ENCODE measurements at regions not wholly inside any gene's neighbourhood (a gene's known extent, or its start where the extent isn't known, plus 50 kb on each side); places are given as distances from the start of the nearest gene placed in this dataset.

DNA sequence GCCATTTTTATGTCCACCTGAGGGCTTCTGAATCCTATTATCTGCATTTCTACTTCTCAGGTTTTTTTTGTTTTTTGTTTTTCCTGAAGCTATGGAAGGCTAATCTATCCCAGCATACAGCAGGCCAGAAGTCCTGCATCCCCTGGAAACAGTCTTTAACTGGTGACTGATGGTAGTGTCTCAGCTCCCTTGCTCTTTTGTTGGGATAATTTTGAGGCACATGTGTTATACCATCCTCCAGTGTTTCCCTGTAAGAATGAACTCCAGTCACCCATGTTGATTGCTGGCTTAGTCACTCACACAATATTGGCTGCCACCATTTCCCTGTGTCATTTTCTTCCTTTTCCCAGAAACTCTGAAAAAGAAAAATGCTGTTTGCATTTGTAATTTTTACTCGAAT, 1094.0 kb upstream of the LRRN3 start:
- Mint-ChIP-seq H3K27me3 (no peaks in the 10 kb centered on the region), H3K36me3 (no peaks in the 10 kb centered on the region), H3K27ac (no peak overlapping the region), H3K9me3 (peaks cover 0 to 2% (median 0%) of the 10 kb centered on the region in 8 donors), H3K4me3 (no peak overlapping the region), H3K4me1 (no peaks in the 10 kb centered on the region)
- DNase-seq = no peak
- intact Hi-C loops (cut with micrococcal nuclease) = no loop called here
- POLR2A ChIA-PET (ENCODE audit: partially characterized antibody) = no interaction called here
- Histone ChIP-seq H3K27ac (ENCODE audit: low read depth, low read length) (no peak overlapping the region), H3K9me3 (ENCODE audit: control insufficient read depth in 1 of 2, low read length in 2 of 2) (no peaks in the 10 kb centered on the region), H3K36me3 (ENCODE audit: insufficient read depth, low read length) (no peaks in the 10 kb centered on the region), H3K27me3 (ENCODE audit: insufficient read depth, low read length) (no peaks in the 10 kb centered on the region), H3K4me1 (ENCODE audit: insufficient read depth, low read length) (no peaks in the 10 kb centered on the region), H3K4me3 (ENCODE audit: low read length in 2 of 2) (no peak overlapping the region)
- CTCF ChIA-PET (ENCODE audit: partially characterized antibody) = no interaction called here

DNA sequence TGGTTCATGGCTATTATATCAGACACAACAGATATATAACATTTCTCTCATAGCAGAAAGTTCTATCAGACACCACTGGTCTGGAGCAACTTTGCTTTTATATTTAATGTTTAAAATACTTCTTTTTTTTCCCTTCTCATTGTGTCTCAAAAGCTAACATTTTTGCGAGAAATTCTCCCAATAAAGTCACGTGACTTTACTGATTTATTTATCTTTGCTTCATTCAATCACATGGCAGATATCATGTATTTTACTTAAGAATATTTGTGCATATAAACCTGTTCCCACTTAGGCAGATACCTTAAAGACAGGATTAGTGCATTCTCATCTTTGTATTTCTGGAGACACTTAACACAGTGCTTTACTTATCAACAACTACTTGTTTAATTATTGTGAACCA, 1093.1 kb upstream of the LRRN3 start:
- POLR2A ChIA-PET (ENCODE audit: partially characterized antibody) = no interaction called here
- Histone ChIP-seq H3K36me3 (ENCODE audit: insufficient read depth, low read length) (no peaks in the 10 kb centered on the region), H3K4me3 (ENCODE audit: low read length in 2 of 2) (no peak overlapping the region), H3K4me1 (ENCODE audit: insufficient read depth, low read length) (no peaks in the 10 kb centered on the region), H3K27me3 (ENCODE audit: insufficient read depth, low read length) (no peaks in the 10 kb centered on the region), H3K27ac (ENCODE audit: low read depth, low read length) (no peak overlapping the region), H3K9me3 (ENCODE audit: control insufficient read depth in 1 of 2, low read length in 2 of 2) (no peaks in the 10 kb centered on the region)
- Mint-ChIP-seq H3K4me1 (no peaks in the 10 kb centered on the region), H3K27me3 (no peaks in the 10 kb centered on the region), H3K36me3 (no peaks in the 10 kb centered on the region), H3K9me3 (peaks cover 0 to 4% (median 0%) of the 10 kb centered on the region in 8 donors), H3K27ac (no peak overlapping the region), H3K4me3 (no peak overlapping the region)
- intact Hi-C loops (cut with micrococcal nuclease) = no loop called here
- CTCF ChIA-PET (ENCODE audit: partially characterized antibody) = no interaction called here
- no peak for DNase-seq

DNA sequence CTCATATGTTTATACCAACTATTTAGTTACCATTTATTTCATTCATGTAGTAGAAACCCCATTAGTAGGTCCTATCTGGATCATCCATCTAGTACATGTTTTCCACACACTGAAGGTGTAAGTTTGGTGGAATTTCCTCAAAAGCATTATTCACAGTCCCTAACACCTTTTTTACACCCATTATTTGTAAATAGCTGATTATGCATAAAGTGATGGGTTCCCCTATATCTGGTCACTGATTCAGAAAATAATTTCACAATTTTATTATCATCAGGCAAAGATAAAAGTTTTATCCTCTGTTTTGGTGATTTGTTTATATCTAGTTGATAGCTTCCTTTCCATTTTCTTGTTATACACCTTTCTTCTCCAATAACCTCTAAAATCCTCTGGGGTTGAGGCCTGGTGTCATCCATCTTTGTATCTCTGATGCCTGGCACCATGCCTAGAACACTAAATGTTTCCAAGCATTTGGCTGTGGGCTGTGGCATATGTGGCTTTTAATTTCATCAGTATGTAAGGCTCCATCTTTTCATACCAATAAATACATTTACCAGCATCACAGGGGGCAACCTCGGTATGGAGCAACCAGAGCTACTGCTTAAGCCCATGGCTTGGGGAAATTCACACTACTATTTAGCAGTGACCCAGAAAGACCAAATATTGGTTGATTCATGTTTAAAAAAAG, 1089.5 kb upstream of the LRRN3 start:
- no peaks in the 10 kb centered on the region for H3K4me1 ChIP-seq (ENCODE audit: insufficient read depth, low read length)
- Mint-ChIP-seq H3K27ac (no peak overlapping the region), H3K4me1 (no peaks in the 10 kb centered on the region), H3K36me3 (no peaks in the 10 kb centered on the region), H3K27me3 (no peaks in the 10 kb centered on the region), H3K9me3 (peaks cover 0 to 4% (median 0%) of the 10 kb centered on the region in 8 donors), H3K4me3 (no peak overlapping the region)
- no peak for DNase-seq
- POLR2A ChIA-PET (ENCODE audit: partially characterized antibody) = no interaction called here
- intact Hi-C loops (cut with micrococcal nuclease) = no loop called here
- H3K4me3 ChIP-seq (ENCODE audit: low read length in 2 of 2) = no peak overlapping the region
- CTCF ChIA-PET (ENCODE audit: partially characterized antibody) = no interaction called here
- H3K36me3 ChIP-seq (ENCODE audit: insufficient read depth, low read length) = no peaks in the 10 kb centered on the region
- H3K27me3 ChIP-seq (ENCODE audit: insufficient read depth, low read length) = no peaks in the 10 kb centered on the region
- no peak overlapping the region for H3K27ac ChIP-seq (ENCODE audit: low read depth, low read length)
- no peaks in the 10 kb centered on the region for H3K9me3 ChIP-seq (ENCODE audit: control insufficient read depth in 1 of 2, low read length in 2 of 2)

DNA sequence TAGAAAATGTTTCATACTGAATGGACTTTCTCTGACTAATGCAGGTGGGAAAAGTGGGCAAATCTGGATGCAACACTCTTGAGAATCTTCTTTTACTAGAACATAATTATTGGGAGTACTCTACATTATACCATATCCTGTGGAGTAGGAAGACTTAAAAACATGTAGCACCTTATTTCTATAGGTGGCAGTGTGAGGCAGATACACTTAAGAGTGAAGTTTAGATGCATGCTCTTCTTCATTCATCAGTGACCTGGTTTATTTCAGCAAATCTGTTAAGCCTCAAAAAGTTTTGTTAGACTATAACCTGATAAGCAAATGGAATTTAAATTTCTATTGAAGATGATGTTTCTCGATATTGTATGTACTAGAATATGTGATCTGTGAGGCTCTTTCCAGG, 1087.1 kb upstream of the LRRN3 start:
- Histone ChIP-seq H3K4me1 (ENCODE audit: insufficient read depth, low read length) (no peaks in the 10 kb centered on the region), H3K4me3 (ENCODE audit: low read length in 2 of 2) (no peak overlapping the region), H3K9me3 (ENCODE audit: control insufficient read depth in 1 of 2, low read length in 2 of 2) (no peaks in the 10 kb centered on the region), H3K36me3 (ENCODE audit: insufficient read depth, low read length) (no peaks in the 10 kb centered on the region), H3K27me3 (ENCODE audit: insufficient read depth, low read length) (no peaks in the 10 kb centered on the region), H3K27ac (ENCODE audit: low read depth, low read length) (no peak overlapping the region)
- no peak overlapping the region for H3K27ac Mint-ChIP-seq
- H3K4me3 Mint-ChIP-seq = no peak overlapping the region
- no peaks in the 10 kb centered on the region for H3K4me1 Mint-ChIP-seq
- intact Hi-C loops (cut with micrococcal nuclease) = no loop called here
- no peaks in the 10 kb centered on the region for H3K36me3 Mint-ChIP-seq
- ChIA-PET POLR2A (ENCODE audit: partially characterized antibody) (no interaction called here), CTCF (ENCODE audit: partially characterized antibody) (no interaction called here)
- no peak for DNase-seq
- H3K27me3 Mint-ChIP-seq = no peaks in the 10 kb centered on the region
- peaks cover 0 to 4% (median 0%) of the 10 kb centered on the region in 8 donors for H3K9me3 Mint-ChIP-seq

DNA sequence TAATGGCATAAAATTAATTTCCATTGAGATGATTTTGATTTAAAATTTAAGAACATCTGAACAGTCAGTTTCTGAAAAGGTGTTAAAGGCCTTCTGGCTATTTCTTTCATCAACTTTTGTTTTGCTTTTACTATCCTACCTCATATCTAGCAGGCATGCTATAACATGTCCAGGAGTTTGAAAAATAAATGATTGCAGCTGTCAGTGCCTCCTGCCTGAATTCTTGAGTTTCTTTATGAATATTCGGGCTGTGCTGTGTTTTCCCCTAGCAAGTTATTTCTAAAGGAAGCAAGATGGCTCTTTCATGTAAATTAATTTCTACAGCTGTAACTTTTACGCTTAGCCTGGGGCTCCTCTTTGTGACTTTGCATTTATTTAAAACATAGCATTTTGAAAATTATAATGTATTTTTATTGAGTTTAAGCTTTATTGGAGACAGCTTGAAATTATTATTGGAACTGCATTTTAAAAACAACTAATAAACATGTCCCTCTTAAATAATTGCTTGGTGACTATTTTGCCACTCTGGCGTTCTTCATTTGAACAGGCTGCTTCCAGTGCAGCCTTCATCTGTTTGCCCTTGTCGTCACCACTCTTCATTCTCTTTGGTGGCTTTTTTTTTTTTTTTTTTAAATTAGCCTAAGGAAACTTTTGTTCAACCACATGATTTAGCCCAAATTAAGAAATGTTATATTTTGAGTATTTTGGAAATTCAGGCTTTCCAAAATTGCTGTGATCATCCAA, 1083.4 kb upstream of the LRRN3 start:
- intact Hi-C loops (cut with micrococcal nuclease) = no loop called here
- no peaks in the 10 kb centered on the region for H3K36me3 ChIP-seq (ENCODE audit: insufficient read depth, low read length)
- Mint-ChIP-seq H3K4me1 (no peaks in the 10 kb centered on the region), H3K9me3 (peaks cover 0 to 2% (median 0%) of the 10 kb centered on the region in 8 donors), H3K4me3 (no peak overlapping the region), H3K36me3 (no peaks in the 10 kb centered on the region), H3K27ac (no peak overlapping the region), H3K27me3 (no peaks in the 10 kb centered on the region)
- ChIA-PET CTCF (ENCODE audit: partially characterized antibody) (no interaction called here), POLR2A (ENCODE audit: partially characterized antibody) (no interaction called here)
- H3K4me1 ChIP-seq (ENCODE audit: insufficient read depth, low read length) = no peaks in the 10 kb centered on the region
- no peaks in the 10 kb centered on the region for H3K9me3 ChIP-seq (ENCODE audit: control insufficient read depth in 1 of 2, low read length in 2 of 2)
- H3K27me3 ChIP-seq (ENCODE audit: insufficient read depth, low read length) = no peaks in the 10 kb centered on the region
- no peak overlapping the region for H3K27ac ChIP-seq (ENCODE audit: low read depth, low read length)
- H3K4me3 ChIP-seq (ENCODE audit: low read length in 2 of 2) = no peak overlapping the region
- no peak for DNase-seq

DNA sequence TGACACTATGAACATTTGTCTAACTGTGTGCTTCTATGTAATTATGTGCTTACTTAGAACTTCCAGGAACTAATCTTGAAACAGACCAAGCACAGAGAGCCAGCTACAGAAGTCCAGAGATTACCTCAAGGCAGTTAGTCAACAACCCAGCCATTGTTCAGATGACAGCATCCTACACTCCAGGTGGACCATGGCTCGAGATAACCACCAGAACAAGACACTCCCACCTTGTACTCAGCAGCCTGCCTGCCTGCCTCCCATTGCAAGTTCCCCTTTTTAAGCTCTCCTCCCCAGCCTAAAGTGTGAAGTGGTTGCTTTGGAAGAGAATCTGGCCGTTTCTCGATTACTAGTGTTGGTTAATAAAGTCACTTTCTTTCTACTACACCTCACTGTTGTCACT, 1080.6 kb upstream of the LRRN3 start:
- Mint-ChIP-seq H3K27ac (no peak overlapping the region), H3K4me1 (no peaks in the 10 kb centered on the region), H3K9me3 (peaks cover 0 to 3% (median 0%) of the 10 kb centered on the region in 8 donors), H3K27me3 (no peaks in the 10 kb centered on the region), H3K36me3 (no peaks in the 10 kb centered on the region), H3K4me3 (no peak overlapping the region)
- H3K27ac ChIP-seq (ENCODE audit: low read depth, low read length) = no peak overlapping the region
- H3K36me3 ChIP-seq (ENCODE audit: insufficient read depth, low read length) = no peaks in the 10 kb centered on the region
- H3K27me3 ChIP-seq (ENCODE audit: insufficient read depth, low read length) = no peaks in the 10 kb centered on the region
- intact Hi-C loops (cut with micrococcal nuclease) = no loop called here
- no peaks in the 10 kb centered on the region for H3K9me3 ChIP-seq (ENCODE audit: control insufficient read depth in 1 of 2, low read length in 2 of 2)
- no peak overlapping the region for H3K4me3 ChIP-seq (ENCODE audit: low read length in 2 of 2)
- ChIA-PET CTCF (ENCODE audit: partially characterized antibody) (no interaction called here), POLR2A (ENCODE audit: partially characterized antibody) (interaction anchor here (0.6 kb wide), 1 partner anchor 92 kb away, joined by 3 read pairs; no protein-coding TSS in a partner anchor)
- no peak for DNase-seq
- H3K4me1 ChIP-seq (ENCODE audit: insufficient read depth, low read length) = no peaks in the 10 kb centered on the region

DNA sequence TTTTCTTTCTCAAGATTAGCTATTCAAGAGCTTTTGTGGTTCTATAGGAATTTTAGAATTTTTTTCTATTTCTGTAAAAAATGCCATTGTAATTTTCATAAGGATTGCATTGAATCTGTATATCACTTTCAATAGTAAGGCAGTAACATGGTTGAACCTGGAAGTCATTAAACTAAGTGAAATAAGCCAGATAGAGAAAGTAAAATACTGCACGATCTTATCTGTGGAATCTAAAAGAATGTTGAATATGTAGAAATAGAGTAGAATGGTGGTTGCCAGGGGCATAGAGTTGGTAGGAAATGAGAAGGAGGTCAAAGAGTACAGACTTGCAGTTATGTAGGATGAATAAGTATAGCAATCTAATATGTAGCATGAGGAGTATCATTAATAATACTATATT, 1073.5 kb upstream of the LRRN3 start:
- Histone ChIP-seq H3K27me3 (ENCODE audit: insufficient read depth, low read length) (no peaks in the 10 kb centered on the region), H3K27ac (ENCODE audit: low read depth, low read length) (no peak overlapping the region), H3K36me3 (ENCODE audit: insufficient read depth, low read length) (no peaks in the 10 kb centered on the region), H3K9me3 (ENCODE audit: control insufficient read depth in 1 of 2, low read length in 2 of 2) (no peaks in the 10 kb centered on the region), H3K4me3 (ENCODE audit: low read length in 2 of 2) (no peak overlapping the region), H3K4me1 (ENCODE audit: insufficient read depth, low read length) (no peaks in the 10 kb centered on the region)
- POLR2A ChIA-PET (ENCODE audit: partially characterized antibody) = no interaction called here
- intact Hi-C loops (cut with micrococcal nuclease) = no loop called here
- Mint-ChIP-seq H3K4me3 (no peak overlapping the region), H3K27ac (no peak overlapping the region), H3K9me3 (peaks cover 0 to 3% (median 0%) of the 10 kb centered on the region in 8 donors), H3K27me3 (no peaks in the 10 kb centered on the region), H3K4me1 (no peaks in the 10 kb centered on the region), H3K36me3 (no peaks in the 10 kb centered on the region)
- CTCF ChIA-PET (ENCODE audit: partially characterized antibody) = no interaction called here
- DNase-seq = no peak
